ENCODE measurements at regions not wholly inside any gene's neighbourhood (a gene's known extent, or its start where the extent isn't known, plus 50 kb on each side); places are given as distances from the start of the nearest gene placed in this dataset.

DNA sequence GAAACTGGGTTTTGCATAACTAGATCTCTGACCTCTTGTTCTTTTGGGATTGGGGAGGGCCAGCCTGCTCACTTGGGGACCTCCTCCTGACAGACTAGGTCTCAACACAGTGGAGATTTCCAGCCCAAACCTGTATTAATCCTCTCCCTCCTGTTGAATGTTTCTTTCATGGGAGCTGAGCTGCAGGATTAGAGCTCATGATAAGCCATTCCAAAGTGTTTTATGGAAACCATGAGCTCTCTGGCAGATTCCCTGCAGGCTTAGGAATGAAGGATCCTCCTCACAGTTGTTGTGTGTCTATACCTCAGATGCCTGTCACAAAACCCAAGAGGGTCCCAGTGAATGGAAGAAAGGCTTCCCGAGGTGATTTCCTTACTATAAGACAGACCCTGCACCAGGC lies 248.4 kb upstream of the B3GAT1 start:
- Histone ChIP-seq H3K4me3 (ENCODE audit: low read depth, low read length, poor library complexity, severe bottlenecking) (no peak overlapping the region), H3K9ac (ENCODE audit: low read length) (no peak overlapping the region), H4K20me1 (ENCODE audit: insufficient read depth, low read length) (no peaks in the 10 kb centered on the region), H3K27me3 (ENCODE audit: insufficient read depth, low read length) (no peaks in the 10 kb centered on the region), H3K27ac (ENCODE audit: low read depth, low read length, poor library complexity, severe bottlenecking) (no peak overlapping the region), H3F3A (ENCODE audit: insufficient read depth, low read length) (no peaks in the 10 kb centered on the region), H3K79me2 (ENCODE audit: insufficient read depth, low read length) (no peaks in the 10 kb centered on the region), H3K36me3 (ENCODE audit: insufficient read depth, low read length) (no peaks in the 10 kb centered on the region), H3K9me3 (ENCODE audit: low read length) (no peaks in the 10 kb centered on the region), H3K9me2 (ENCODE audit: low read depth, low read length) (no peaks in the 10 kb centered on the region), H2AFZ (ENCODE audit: low read length) (no peak overlapping the region), H3K4me2 (ENCODE audit: low read length) (no peak overlapping the region), H3K4me1 (ENCODE audit: insufficient read depth, low read length, severe bottlenecking) (no peaks in the 10 kb centered on the region)
- TF ChIP-seq, protein P1, sequence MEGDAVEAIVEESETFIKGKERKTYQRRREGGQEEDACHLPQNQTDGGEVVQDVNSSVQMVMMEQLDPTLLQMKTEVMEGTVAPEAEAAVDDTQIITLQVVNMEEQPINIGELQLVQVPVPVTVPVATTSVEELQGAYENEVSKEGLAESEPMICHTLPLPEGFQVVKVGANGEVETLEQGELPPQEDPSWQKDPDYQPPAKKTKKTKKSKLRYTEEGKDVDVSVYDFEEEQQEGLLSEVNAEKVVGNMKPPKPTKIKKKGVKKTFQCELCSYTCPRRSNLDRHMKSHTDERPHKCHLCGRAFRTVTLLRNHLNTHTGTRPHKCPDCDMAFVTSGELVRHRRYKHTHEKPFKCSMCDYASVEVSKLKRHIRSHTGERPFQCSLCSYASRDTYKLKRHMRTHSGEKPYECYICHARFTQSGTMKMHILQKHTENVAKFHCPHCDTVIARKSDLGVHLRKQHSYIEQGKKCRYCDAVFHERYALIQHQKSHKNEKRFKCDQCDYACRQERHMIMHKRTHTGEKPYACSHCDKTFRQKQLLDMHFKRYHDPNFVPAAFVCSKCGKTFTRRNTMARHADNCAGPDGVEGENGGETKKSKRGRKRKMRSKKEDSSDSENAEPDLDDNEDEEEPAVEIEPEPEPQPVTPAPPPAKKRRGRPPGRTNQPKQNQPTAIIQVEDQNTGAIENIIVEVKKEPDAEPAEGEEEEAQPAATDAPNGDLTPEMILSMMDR (IDR thresholded peaks at IDR 0.05; ENCODE audit: low read length) = no peak
- no peak for TF ChIP-seq EZH2 (IDR thresholded peaks at IDR 0.05; ENCODE audit: borderline replicate concordance, low read length)

DNA sequence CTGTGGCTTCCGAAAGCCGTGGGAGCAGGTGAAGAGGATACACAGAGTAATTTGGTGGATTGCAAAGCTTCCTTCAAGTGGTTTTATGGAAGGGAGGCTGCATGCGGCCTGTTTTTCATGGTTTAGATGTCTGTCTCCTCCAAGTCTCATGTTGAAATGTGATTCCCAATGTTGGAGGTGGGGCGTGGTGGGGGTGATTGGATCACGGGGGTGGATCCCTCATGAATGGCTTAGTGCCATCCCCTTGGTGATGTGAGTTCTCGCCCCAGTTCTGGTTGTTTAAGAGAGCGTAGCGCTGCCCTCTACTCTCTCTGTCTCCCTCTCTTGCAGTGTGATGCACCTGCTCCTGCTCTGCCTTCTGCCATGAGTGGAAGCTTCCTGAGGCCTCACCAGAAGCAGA lies 247.8 kb upstream of the B3GAT1 start:
- Histone ChIP-seq H3K27me3 (ENCODE audit: insufficient read depth, low read length) (no peaks in the 10 kb centered on the region), H3K79me2 (ENCODE audit: insufficient read depth, low read length) (no peaks in the 10 kb centered on the region), H4K20me1 (ENCODE audit: insufficient read depth, low read length) (no peaks in the 10 kb centered on the region), H3K9me2 (ENCODE audit: low read depth, low read length) (no peaks in the 10 kb centered on the region), H3K36me3 (ENCODE audit: insufficient read depth, low read length) (no peaks in the 10 kb centered on the region), H3K4me1 (ENCODE audit: insufficient read depth, low read length, severe bottlenecking) (no peaks in the 10 kb centered on the region), H3K9me3 (ENCODE audit: low read length) (no peaks in the 10 kb centered on the region), H3K4me3 (ENCODE audit: low read depth, low read length, poor library complexity, severe bottlenecking) (no peak overlapping the region), H3K4me2 (ENCODE audit: low read length) (no peak overlapping the region), H2AFZ (ENCODE audit: low read length) (no peak overlapping the region), H3K27ac (ENCODE audit: low read depth, low read length, poor library complexity, severe bottlenecking) (no peak overlapping the region), H3F3A (ENCODE audit: insufficient read depth, low read length) (no peaks in the 10 kb centered on the region), H3K9ac (ENCODE audit: low read length) (no peak overlapping the region)
- no peak for TF ChIP-seq EZH2 (IDR thresholded peaks at IDR 0.05; ENCODE audit: borderline replicate concordance, low read length)
- TF ChIP-seq, protein P1 (IDR thresholded peaks at IDR 0.05; ENCODE audit: low read length) = no peak

DNA sequence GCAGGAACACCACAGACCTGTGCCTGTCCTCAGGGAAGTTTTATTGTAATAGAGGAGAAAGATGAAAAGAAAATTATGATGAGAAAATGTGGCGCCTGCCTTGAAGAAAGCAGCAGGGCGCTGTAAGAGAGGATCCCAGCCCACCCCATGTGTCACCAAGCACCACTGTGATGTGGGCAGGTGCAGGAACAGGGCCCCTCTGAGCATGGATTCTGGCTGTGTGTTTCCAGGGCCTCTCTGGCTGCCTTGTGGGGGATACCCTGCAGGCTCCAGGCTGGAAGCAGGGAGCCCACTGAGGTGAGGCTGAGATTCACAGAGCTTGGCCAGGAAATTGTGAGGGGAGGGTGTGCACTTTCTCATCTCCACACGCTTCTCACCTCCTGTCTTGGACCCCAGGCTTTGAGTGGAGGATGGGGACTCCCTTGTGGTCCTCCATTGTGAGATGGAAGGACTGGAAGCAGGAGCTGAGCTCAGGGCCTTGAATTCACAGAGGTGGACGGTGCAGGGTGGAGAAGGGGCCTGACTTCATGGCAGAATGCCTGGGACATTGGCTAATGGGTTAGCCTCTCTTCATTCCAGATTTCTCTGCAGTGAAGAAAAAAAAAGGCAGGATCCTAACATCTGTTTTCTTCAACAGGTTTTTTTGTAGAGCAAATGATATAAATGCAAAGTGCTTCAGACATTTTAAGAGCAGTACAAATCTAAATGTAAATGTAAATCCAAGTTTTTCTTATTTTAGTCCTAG lies 246.6 kb upstream of the B3GAT1 start:
- Histone ChIP-seq H3K27me3 (ENCODE audit: insufficient read depth, low read length) (no peaks in the 10 kb centered on the region), H3K4me3 (ENCODE audit: low read depth, low read length, poor library complexity, severe bottlenecking) (no peak overlapping the region), H3K9me2 (ENCODE audit: low read depth, low read length) (no peaks in the 10 kb centered on the region), H3K9ac (ENCODE audit: low read length) (no peak overlapping the region), H3K79me2 (ENCODE audit: insufficient read depth, low read length) (no peaks in the 10 kb centered on the region), H3K9me3 (ENCODE audit: low read length) (no peaks in the 10 kb centered on the region), H3K36me3 (ENCODE audit: insufficient read depth, low read length) (no peaks in the 10 kb centered on the region), H3K4me2 (ENCODE audit: low read length) (no peak overlapping the region), H3K27ac (ENCODE audit: low read depth, low read length, poor library complexity, severe bottlenecking) (no peak overlapping the region), H3F3A (ENCODE audit: insufficient read depth, low read length) (no peaks in the 10 kb centered on the region), H4K20me1 (ENCODE audit: insufficient read depth, low read length) (no peaks in the 10 kb centered on the region), H3K4me1 (ENCODE audit: insufficient read depth, low read length, severe bottlenecking) (no peaks in the 10 kb centered on the region), H2AFZ (ENCODE audit: low read length) (no peak overlapping the region)
- TF ChIP-seq EZH2 (IDR thresholded peaks at IDR 0.05; ENCODE audit: borderline replicate concordance, low read length) = no peak
- TF ChIP-seq, protein P1 (IDR thresholded peaks at IDR 0.05; ENCODE audit: low read length) = no peak

Data from OCI-LY1 (cell line).